ENCODE measurements at regions not wholly inside any gene's neighbourhood (a gene's known extent, or its start where the extent isn't known, plus 50 kb on each side); places are given as distances from the start of the nearest gene placed in this dataset.

DNA sequence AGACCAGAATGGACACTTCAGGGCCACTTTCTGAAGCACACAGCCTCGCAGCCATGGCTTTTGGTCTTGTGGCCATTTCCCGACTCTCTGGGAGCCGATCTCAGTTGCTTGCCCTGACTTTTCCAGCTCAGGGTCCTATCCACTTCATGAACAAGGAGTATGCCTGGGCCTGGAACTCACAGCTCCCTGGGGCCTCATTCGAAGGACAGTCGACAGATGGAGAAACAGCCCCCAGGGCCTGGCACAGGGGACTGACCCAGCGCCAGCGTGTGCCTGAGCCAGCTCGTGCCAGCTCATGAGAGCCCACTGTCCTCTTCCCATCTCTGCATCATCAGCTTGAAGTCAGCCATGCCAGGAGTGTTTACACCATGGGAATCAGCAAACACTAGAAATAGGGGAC, 134.6 kb upstream of the GPC1 start:
- TF ChIP-seq, protein P1, sequence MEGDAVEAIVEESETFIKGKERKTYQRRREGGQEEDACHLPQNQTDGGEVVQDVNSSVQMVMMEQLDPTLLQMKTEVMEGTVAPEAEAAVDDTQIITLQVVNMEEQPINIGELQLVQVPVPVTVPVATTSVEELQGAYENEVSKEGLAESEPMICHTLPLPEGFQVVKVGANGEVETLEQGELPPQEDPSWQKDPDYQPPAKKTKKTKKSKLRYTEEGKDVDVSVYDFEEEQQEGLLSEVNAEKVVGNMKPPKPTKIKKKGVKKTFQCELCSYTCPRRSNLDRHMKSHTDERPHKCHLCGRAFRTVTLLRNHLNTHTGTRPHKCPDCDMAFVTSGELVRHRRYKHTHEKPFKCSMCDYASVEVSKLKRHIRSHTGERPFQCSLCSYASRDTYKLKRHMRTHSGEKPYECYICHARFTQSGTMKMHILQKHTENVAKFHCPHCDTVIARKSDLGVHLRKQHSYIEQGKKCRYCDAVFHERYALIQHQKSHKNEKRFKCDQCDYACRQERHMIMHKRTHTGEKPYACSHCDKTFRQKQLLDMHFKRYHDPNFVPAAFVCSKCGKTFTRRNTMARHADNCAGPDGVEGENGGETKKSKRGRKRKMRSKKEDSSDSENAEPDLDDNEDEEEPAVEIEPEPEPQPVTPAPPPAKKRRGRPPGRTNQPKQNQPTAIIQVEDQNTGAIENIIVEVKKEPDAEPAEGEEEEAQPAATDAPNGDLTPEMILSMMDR (IDR thresholded peaks at IDR 0.05 in 4 of 5, conservative IDR thresholded peaks at IDR 0.05 in 1 of 5), result no peak
- TF ChIP-seq POLR2A (IDR thresholded peaks at IDR 0.05), result no peak

Measured in gastrocnemius medialis (tissue), 4 donors.